ENCODE measurements at regions not wholly inside any gene's neighbourhood (a gene's known extent, or its start where the extent isn't known, plus 50 kb on each side); places are given as distances from the start of the nearest gene placed in this dataset.

DNA sequence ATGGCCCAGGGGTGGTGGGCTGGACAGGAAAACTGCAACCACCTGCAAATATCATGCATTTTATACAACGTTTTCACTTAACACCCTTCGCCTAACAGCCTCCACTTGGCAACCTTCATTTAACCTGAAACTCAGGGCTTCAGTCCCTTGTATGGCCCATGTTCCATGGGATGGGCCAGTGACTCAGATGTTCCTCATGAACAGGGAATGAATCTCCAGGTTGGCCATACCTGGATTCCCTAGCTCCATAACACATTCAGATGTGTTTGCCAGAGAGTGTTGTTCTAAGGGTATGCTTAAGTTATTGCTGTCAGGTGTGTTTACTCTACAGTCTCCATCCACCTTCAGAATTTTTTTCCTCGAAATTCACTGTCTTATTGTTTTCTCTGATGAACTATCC is 316.9 kb downstream of the JRKL start:
- H3K36me3 ChIP-seq (ENCODE audit: low read length), result no peaks in the 10 kb centered on the region
- no peaks in the 10 kb centered on the region for H3K9me3 ChIP-seq (ENCODE audit: insufficient read depth, low read length)
- TF ChIP-seq EZH2phosphoT487 (conservative IDR thresholded peaks at IDR 0.05; ENCODE audit: low read length), result no peak
- TF ChIP-seq, protein P1, sequence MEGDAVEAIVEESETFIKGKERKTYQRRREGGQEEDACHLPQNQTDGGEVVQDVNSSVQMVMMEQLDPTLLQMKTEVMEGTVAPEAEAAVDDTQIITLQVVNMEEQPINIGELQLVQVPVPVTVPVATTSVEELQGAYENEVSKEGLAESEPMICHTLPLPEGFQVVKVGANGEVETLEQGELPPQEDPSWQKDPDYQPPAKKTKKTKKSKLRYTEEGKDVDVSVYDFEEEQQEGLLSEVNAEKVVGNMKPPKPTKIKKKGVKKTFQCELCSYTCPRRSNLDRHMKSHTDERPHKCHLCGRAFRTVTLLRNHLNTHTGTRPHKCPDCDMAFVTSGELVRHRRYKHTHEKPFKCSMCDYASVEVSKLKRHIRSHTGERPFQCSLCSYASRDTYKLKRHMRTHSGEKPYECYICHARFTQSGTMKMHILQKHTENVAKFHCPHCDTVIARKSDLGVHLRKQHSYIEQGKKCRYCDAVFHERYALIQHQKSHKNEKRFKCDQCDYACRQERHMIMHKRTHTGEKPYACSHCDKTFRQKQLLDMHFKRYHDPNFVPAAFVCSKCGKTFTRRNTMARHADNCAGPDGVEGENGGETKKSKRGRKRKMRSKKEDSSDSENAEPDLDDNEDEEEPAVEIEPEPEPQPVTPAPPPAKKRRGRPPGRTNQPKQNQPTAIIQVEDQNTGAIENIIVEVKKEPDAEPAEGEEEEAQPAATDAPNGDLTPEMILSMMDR (IDR thresholded peaks at IDR 0.05; ENCODE audit: insufficient read depth, low read length, poor library complexity, severe bottlenecking), result no peak
- H3K27ac ChIP-seq (ENCODE audit: low read depth, low read length), result no peak overlapping the region
- no peak overlapping the region for H2AFZ ChIP-seq (ENCODE audit: low read depth, low read length, severe bottlenecking)
- no peak overlapping the region for H3K4me3 ChIP-seq (ENCODE audit: insufficient read depth, low read length, poor library complexity, severe bottlenecking)
- H3K9me2 ChIP-seq (replicated peaks; ENCODE audit: insufficient read depth, low read length), result no peaks in the 10 kb centered on the region
- no peaks in the 10 kb centered on the region for H3F3A ChIP-seq (ENCODE audit: insufficient read depth)
- no peaks in the 10 kb centered on the region for H4K20me1 ChIP-seq (ENCODE audit: low read depth, low read length)
- H3K4me2 ChIP-seq (ENCODE audit: low read depth, low read length, poor library complexity, severe bottlenecking), result no peak overlapping the region
- H3K9ac ChIP-seq (ENCODE audit: low read length), result no peak overlapping the region
- no peaks in the 10 kb centered on the region for H3K27me3 ChIP-seq (ENCODE audit: low read length)
- H3K79me2 ChIP-seq (ENCODE audit: insufficient read depth, low read length), result no peaks in the 10 kb centered on the region

DNA sequence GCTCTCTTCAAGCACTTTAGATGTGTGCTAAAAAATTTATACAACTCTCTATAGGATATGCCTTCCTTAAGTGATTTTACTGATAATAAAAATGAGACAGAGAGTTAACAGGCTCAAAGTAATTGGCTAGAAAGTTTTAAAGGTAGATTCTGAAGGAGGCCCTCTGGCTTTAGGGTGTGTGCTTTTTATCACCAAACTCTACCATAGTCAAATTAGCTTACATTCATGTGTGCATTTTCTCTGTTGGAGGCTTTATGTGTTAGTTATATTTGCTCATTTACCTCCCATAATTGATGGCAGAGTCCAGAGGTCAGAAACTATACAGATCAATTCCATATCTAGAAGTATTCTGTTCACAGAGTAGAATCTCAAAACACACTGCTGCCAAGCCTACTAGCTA is 317.5 kb downstream of the JRKL start:
- Histone ChIP-seq H3K9me2 (replicated peaks; ENCODE audit: insufficient read depth, low read length) (no peaks in the 10 kb centered on the region), H3F3A (ENCODE audit: insufficient read depth) (no peaks in the 10 kb centered on the region), H3K27ac (ENCODE audit: low read depth, low read length) (no peak overlapping the region), H3K79me2 (ENCODE audit: insufficient read depth, low read length) (no peaks in the 10 kb centered on the region), H3K9ac (ENCODE audit: low read length) (no peak overlapping the region), H3K36me3 (ENCODE audit: low read length) (no peaks in the 10 kb centered on the region), H3K4me3 (ENCODE audit: insufficient read depth, low read length, poor library complexity, severe bottlenecking) (no peak overlapping the region), H3K4me2 (ENCODE audit: low read depth, low read length, poor library complexity, severe bottlenecking) (no peak overlapping the region), H4K20me1 (ENCODE audit: low read depth, low read length) (no peaks in the 10 kb centered on the region), H3K9me3 (ENCODE audit: insufficient read depth, low read length) (no peaks in the 10 kb centered on the region), H2AFZ (ENCODE audit: low read depth, low read length, severe bottlenecking) (no peak overlapping the region), H3K27me3 (ENCODE audit: low read length) (no peaks in the 10 kb centered on the region)
- TF ChIP-seq EZH2phosphoT487 (conservative IDR thresholded peaks at IDR 0.05; ENCODE audit: low read length), result no peak
- TF ChIP-seq, protein P1 (IDR thresholded peaks at IDR 0.05; ENCODE audit: insufficient read depth, low read length, poor library complexity, severe bottlenecking), result no peak

DNA sequence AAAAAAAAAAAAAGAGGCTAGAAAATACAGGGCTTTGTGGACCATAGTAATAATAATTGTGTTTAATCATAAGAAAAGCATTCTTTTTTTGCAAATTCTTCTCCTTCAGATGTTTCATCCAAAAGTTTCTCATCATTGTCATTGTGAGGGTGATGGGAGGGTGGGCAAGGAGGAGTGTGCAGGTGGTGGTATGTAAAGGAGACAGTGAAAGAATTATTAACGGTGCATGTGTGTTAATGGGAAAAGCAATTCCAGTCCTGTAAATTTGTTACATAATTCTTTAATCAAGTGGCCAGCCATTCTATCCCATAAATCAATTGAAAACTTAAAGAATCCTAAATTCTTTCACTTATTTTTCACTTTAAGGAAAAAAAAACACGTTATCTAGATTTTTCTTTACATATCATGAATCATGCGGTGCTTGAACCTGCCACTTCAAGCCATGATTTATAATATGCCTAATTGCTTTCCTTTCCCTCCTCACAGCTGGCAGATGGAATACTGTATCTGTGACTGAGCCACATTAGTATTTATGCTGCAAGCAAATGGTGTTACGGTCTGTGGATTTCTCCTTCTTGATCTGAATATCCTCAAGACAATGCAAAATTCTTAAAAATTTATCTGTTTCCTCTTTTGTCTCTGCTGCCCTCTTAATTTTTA is 318.5 kb downstream of the JRKL start:
- H4K20me1 ChIP-seq (ENCODE audit: low read depth, low read length), result no peaks in the 10 kb centered on the region
- no peak for TF ChIP-seq EZH2phosphoT487 (conservative IDR thresholded peaks at IDR 0.05; ENCODE audit: low read length)
- H3K36me3 ChIP-seq (ENCODE audit: low read length), result no peaks in the 10 kb centered on the region
- H3K27me3 ChIP-seq (ENCODE audit: low read length), result no peaks in the 10 kb centered on the region
- H3K4me3 ChIP-seq (ENCODE audit: insufficient read depth, low read length, poor library complexity, severe bottlenecking), result no peak overlapping the region
- H3K79me2 ChIP-seq (ENCODE audit: insufficient read depth, low read length), result no peaks in the 10 kb centered on the region
- no peaks in the 10 kb centered on the region for H3F3A ChIP-seq (ENCODE audit: insufficient read depth)
- no peak overlapping the region for H2AFZ ChIP-seq (ENCODE audit: low read depth, low read length, severe bottlenecking)
- no peak overlapping the region for H3K9ac ChIP-seq (ENCODE audit: low read length)
- no peaks in the 10 kb centered on the region for H3K9me2 ChIP-seq (replicated peaks; ENCODE audit: insufficient read depth, low read length)
- no peaks in the 10 kb centered on the region for H3K9me3 ChIP-seq (ENCODE audit: insufficient read depth, low read length)
- no peak overlapping the region for H3K4me2 ChIP-seq (ENCODE audit: low read depth, low read length, poor library complexity, severe bottlenecking)
- no peak overlapping the region for H3K27ac ChIP-seq (ENCODE audit: low read depth, low read length)

GRCh38 chr11:96713301-96713700 is 323.5 kb downstream of the JRKL start:
- H3K79me2 ChIP-seq (ENCODE audit: insufficient read depth, low read length), result no peaks in the 10 kb centered on the region
- no peaks in the 10 kb centered on the region for H3K9me3 ChIP-seq (ENCODE audit: insufficient read depth, low read length)
- no peak for TF ChIP-seq EZH2phosphoT487 (conservative IDR thresholded peaks at IDR 0.05; ENCODE audit: low read length)
- TF ChIP-seq, protein P1 (IDR thresholded peaks at IDR 0.05; ENCODE audit: insufficient read depth, low read length, poor library complexity, severe bottlenecking), result no peak
- H3K27me3 ChIP-seq (ENCODE audit: low read length), result no peaks in the 10 kb centered on the region
- no peaks in the 10 kb centered on the region for H3F3A ChIP-seq (ENCODE audit: insufficient read depth)
- no peak overlapping the region for H3K4me2 ChIP-seq (ENCODE audit: low read depth, low read length, poor library complexity, severe bottlenecking)
- H3K4me3 ChIP-seq (ENCODE audit: insufficient read depth, low read length, poor library complexity, severe bottlenecking), result no peak overlapping the region
- H4K20me1 ChIP-seq (ENCODE audit: low read depth, low read length), result no peaks in the 10 kb centered on the region
- H3K36me3 ChIP-seq (ENCODE audit: low read length), result no peaks in the 10 kb centered on the region
- no peak overlapping the region for H3K27ac ChIP-seq (ENCODE audit: low read depth, low read length)
- no peaks in the 10 kb centered on the region for H3K9me2 ChIP-seq (replicated peaks; ENCODE audit: insufficient read depth, low read length)
- no peak overlapping the region for H3K9ac ChIP-seq (ENCODE audit: low read length)
- no peak overlapping the region for H2AFZ ChIP-seq (ENCODE audit: low read depth, low read length, severe bottlenecking)
